SK-N-MC (cell line): ENCODE measurements at regions not wholly inside any gene's neighbourhood (a gene's known extent, or its start where the extent isn't known, plus 50 kb on each side); places are given as distances from the start of the nearest gene placed in this dataset.

Source experiments
- DNase-seq: peaks from one replicate; pipeline ENCODE4 v3.0.0-alpha.2; 2011; ENCODE audit warnings: low read depth, low spot score
- H3K27ac ChIP-seq: fragments of 200-600 bp; sonication (generic); 2 replicates; pipeline ENCODE4 v1.5.1; 2016; ENCODE audit warnings: mixed run types
- H3K36me3 ChIP-seq: fragments of 200-600 bp; sonication (generic); 2 replicates; pipeline ENCODE4 v1.6.1; 2017; ENCODE audit warnings: antibody characterized with exemption, low read length, mixed read lengths; ENCODE audit not compliant: insufficient read depth
- H3K4me3 ChIP-seq: fragments of 200-600 bp; sonication (generic); 2 replicates; pipeline ENCODE4 v1.5.1; 2016
- H3K9ac ChIP-seq: fragments of 200-600 bp; sonication (generic); 2 replicates; pipeline ENCODE4 v1.8.0; 2017; ENCODE audit warnings: mixed run types, mixed read lengths; ENCODE audit not compliant: insufficient read length
- H3K9me3 ChIP-seq: fragments of 200-600 bp; sonication (generic); 2 replicates; pipeline ENCODE4 v1.6.1; 2017; ENCODE audit warnings: low read depth, mild to moderate bottlenecking, antibody characterized with exemption, low read length, moderate library complexity, mixed read lengths
- EZH2 ChIP-seq: fragments of 200-600 bp; sonication (generic); IDR thresholded peaks from one replicate; pipeline ENCODE4 v1.6.1; 2017; ENCODE audit warnings: antibody characterized with exemption
- FOXP2 ChIP-seq: optimal IDR thresholded peaks from 2 replicates; pipeline ENCODE3; 2011; ENCODE audit warnings: mild to moderate bottlenecking, moderate library complexity; ENCODE audit not compliant: insufficient read depth; ENCODE audit errors: extremely low read length, control extremely low read depth
- POLR2AphosphoS5 ChIP-seq: IDR thresholded peaks from 2 replicates; pipeline ENCODE4 v1.6.1; 2012; ENCODE audit warnings: mild to moderate bottlenecking, low read depth, low read length, borderline replicate concordance

GRCh38 chr9:32864971-32865370, 81.6 kb downstream of the TMEM215 start:
- DNase-seq: no peak
- no peak for TF ChIP-seq FOXP2
- TF ChIP-seq POLR2AphosphoS5: no peak
- TF ChIP-seq EZH2: no peak
- Histone ChIP-seq H3K9me3 (no peaks in the 10 kb centered on the region), H3K36me3 (no peaks in the 10 kb centered on the region), H3K4me3 (no peak overlapping the region), H3K27ac (no peak overlapping the region), H3K9ac (no peak overlapping the region)

DNA sequence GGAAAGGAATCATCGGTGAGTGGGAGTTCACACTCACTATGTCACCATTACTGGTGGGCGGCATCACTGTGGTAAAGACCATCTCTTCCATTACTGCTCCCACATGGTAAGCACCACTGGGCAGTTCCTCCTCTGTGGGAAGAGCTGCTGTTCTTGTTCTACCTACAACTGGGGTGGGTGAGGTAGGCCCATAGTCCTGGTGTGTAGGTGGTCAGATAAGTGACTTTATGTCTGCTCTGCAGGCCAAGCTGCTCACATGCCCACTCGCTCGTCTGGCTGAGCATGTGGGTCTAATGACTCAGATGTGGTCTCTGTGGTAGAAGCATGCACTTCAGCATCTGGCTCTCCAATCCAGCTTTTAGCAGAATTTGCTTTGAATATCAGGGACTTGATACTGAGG, 82.9 kb downstream of the TMEM215 start:
- TF ChIP-seq FOXP2: no peak
- no peak for TF ChIP-seq EZH2
- no peak for TF ChIP-seq POLR2AphosphoS5
- H3K9ac ChIP-seq: no peak overlapping the region
- no peak overlapping the region for H3K4me3 ChIP-seq
- no peak overlapping the region for H3K27ac ChIP-seq
- H3K9me3 ChIP-seq: no peaks in the 10 kb centered on the region
- no peak for DNase-seq
- H3K36me3 ChIP-seq: no peaks in the 10 kb centered on the region

DNA sequence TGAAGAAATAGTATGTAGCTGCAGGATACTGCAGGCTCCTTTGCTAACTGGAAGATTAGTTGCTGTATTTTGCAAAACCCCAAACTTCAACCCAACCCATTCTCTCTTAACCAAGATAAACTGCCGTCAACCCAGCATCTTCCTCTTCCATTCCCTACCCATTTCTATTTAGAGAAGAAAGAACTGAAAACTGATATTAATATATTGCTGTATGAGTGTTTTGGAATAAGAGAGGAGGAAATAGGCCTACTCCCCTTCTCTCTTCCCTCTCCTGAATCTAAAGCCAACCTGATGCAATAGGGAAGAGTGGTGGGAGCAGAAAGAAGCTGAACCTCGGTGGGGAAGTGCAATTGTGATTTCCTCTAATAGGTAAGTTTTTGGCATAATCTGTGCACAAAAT, 83.7 kb downstream of the TMEM215 start:
- no peaks in the 10 kb centered on the region for H3K36me3 ChIP-seq
- no peak for DNase-seq
- TF ChIP-seq POLR2AphosphoS5 (no peak), FOXP2 (no peak), EZH2 (no peak)

DNA sequence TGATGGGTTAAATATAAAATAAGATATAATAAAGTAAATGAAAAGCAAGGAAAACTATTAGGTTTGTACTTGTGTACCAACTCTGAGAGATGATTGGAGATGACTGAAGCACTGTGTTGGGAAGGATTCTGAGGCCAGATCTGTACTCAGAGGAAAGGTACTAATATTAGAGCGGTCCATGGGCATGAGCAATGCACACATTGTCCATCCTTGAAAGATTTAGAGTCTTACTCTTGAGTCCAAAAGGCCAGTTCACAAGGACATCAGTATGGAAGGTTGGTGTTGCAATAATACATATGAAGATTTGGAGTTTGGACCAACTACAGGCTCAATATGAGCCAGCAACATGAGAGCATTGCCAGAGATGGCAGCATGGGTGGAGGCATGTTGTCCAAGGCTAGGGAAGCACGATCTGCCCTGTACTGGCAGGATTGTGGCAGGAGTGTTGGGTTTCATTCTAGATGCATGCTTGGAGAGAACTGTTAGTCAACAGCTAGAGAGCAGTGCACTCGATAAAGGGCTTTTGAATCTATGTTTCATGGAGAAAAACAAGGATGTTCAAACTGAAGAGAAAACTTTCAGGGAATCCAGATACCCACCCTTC, 84.4 kb downstream of the TMEM215 start:
- H3K9ac ChIP-seq: no peak overlapping the region
- no peaks in the 10 kb centered on the region for H3K36me3 ChIP-seq
- TF ChIP-seq EZH2 (no peak), POLR2AphosphoS5 (no peak), FOXP2 (no peak)

More for the DNA sequence above, 83.7 kb downstream of the TMEM215 start:
- H3K4me3 ChIP-seq: no peak overlapping the region
- no peaks in the 10 kb centered on the region for H3K9me3 ChIP-seq
- H3K9ac ChIP-seq: no peak overlapping the region
- no peak overlapping the region for H3K27ac ChIP-seq

DNA sequence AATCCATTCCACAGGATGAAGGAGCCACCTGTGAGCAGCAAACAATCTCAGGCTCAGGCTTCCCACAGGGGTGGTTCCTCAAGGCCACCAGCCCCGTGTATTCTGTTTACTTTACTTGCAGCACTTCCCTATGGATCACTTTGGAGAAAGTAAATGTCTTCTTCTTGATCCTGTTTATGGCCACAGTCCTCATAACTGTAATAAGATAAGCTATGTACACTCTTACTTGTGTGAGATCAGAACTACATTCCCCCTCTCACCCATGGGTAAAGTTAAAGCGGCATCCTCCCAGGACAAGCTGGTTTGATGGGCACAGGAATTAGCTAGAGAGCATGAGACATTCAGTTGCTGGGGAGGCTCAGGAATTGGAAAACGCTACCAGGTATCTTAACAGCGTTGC, 86.1 kb downstream of the TMEM215 start:
- Histone ChIP-seq H3K9ac (no peak overlapping the region), H3K4me3 (no peak overlapping the region), H3K9me3 (no peaks in the 10 kb centered on the region), H3K27ac (no peak overlapping the region), H3K36me3 (no peaks in the 10 kb centered on the region)
- TF ChIP-seq EZH2 (no peak), POLR2AphosphoS5 (no peak), FOXP2 (no peak)
- no peak for DNase-seq

More for the DNA sequence above, 84.4 kb downstream of the TMEM215 start:
- Histone ChIP-seq H3K4me3 (no peak overlapping the region), H3K27ac (no peak overlapping the region), H3K9me3 (no peaks in the 10 kb centered on the region)
- DNase-seq: no peak

DNA sequence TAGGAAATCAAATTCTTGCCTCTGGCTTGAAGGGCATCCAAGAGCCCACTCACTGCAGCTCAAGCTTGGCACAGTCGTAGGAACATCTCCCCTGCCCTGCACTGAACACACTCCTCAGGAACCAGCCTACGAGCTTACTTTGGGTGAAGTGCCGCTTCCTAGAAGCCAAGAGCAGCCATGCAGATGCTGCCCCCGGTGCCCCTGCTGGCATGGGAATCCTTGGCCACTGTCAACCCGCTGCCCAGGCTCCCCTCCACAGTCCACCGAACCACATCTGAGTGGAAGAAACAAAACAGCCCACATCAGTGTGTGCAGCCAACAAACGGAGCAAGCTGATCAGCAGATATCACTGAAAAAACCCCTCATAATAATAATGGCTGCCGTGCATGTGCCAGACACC, 89.8 kb downstream of the TMEM215 start:
- no peak for DNase-seq
- no peak for TF ChIP-seq POLR2AphosphoS5
- TF ChIP-seq FOXP2: no peak
- no peak for TF ChIP-seq EZH2
- Histone ChIP-seq H3K36me3 (no peaks in the 10 kb centered on the region), H3K27ac (no peak overlapping the region), H3K9ac (no peak overlapping the region), H3K9me3 (no peaks in the 10 kb centered on the region), H3K4me3 (no peak overlapping the region)

DNA sequence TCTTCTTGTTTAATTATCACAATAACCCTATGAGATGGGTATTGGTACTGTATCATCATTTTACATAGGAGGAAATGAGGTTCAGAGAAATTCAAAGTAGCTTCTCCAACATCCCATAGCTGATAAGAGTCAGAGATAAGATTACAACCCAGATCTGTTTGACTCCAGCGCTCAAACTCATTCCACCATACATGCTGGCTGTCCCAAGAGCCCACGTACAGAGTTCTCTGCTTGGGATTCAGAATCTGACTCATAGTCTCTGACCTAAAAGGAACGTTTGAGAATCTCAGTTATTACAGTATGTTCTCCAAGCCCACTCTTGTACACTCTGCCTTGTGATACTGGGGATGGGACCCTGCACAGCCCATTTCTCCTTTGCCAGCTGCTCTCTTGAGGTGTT, 90.2 kb downstream of the TMEM215 start:
- no peaks in the 10 kb centered on the region for H3K36me3 ChIP-seq
- no peak overlapping the region for H3K27ac ChIP-seq

DNA sequence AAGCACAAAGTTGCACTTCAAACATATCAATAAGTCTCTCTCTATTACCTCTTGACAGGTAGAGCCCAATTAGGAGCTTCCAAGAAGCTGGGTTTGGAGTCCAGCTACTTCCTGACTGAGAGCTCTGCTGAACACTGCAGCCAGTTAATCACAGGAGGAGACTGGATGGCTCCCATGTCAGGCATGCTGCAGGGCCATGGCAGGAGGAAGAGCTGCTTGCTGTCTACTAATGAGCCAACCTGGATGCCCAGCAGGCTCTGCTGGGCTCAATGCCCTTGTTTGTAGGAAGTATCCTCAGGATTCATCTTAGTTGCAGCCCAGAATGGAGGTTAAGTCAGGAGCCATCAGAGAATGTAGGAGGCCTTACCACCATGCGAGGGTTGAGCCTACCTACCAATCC, 91.9 kb downstream of the TMEM215 start:
- no peak for DNase-seq

More for the DNA sequence above, 90.2 kb downstream of the TMEM215 start:
- H3K9me3 ChIP-seq: no peaks in the 10 kb centered on the region
- TF ChIP-seq EZH2 (no peak), FOXP2 (no peak), POLR2AphosphoS5 (no peak)
- H3K4me3 ChIP-seq: no peak overlapping the region
- no peak overlapping the region for H3K9ac ChIP-seq
- DNase-seq: no peak

GRCh38 chr9:32875748-32876147, 92.4 kb downstream of the TMEM215 start:
- no peaks in the 10 kb centered on the region for H3K36me3 ChIP-seq
- TF ChIP-seq POLR2AphosphoS5: no peak
- no peaks in the 10 kb centered on the region for H3K9me3 ChIP-seq
- H3K4me3 ChIP-seq: no peak overlapping the region
- no peak overlapping the region for H3K27ac ChIP-seq
- H3K9ac ChIP-seq: no peak overlapping the region
- no peak for DNase-seq

More for the DNA sequence above, 91.9 kb downstream of the TMEM215 start:
- Histone ChIP-seq H3K4me3 (no peak overlapping the region), H3K27ac (no peak overlapping the region), H3K9me3 (no peaks in the 10 kb centered on the region), H3K9ac (no peak overlapping the region), H3K36me3 (no peaks in the 10 kb centered on the region)
- no peak for TF ChIP-seq FOXP2
- TF ChIP-seq EZH2: no peak
- no peak for TF ChIP-seq POLR2AphosphoS5
